NCI-H526 treated with DMSO at 0.1 percent for 48 hours (cell line): ENCODE measurements at regions not wholly inside any gene's neighbourhood (a gene's known extent, or its start where the extent isn't known, plus 50 kb on each side); places are given as distances from the start of the nearest gene placed in this dataset.

Experiments used
- DNase-seq: peaks from one replicate; lab custom pipeline; 2025; lab: John Stamatoyannopoulos, UW

GRCh38 chr1:189349607-189350006 is 1128.1 kb downstream of the BRINP3 start:
- DNase-seq: no peak

GRCh38 chr1:189350983-189351616 is 1126.6 kb downstream of the BRINP3 start:
- DNase-seq: no peak

- DNase-seq: no peak
Observed at GRCh38 chr1:189351960-189352359, 1125.7 kb downstream of the BRINP3 start.

- no peak for DNase-seq
Observed at GRCh38 chr1:189356206-189356605, 1121.5 kb downstream of the BRINP3 start.

- no peak for DNase-seq
Observed at GRCh38 chr1:189357317-189357716, 1120.3 kb downstream of the BRINP3 start.

GRCh38 chr1:189369612-189370011 is 1108.1 kb downstream of the BRINP3 start:
- no peak for DNase-seq

GRCh38 chr1:189374816-189375215 is 1102.8 kb downstream of the BRINP3 start:
- no peak for DNase-seq

GRCh38 chr1:189405419-189405818 is 1072.2 kb downstream of the BRINP3 start:
- no peak for DNase-seq

GRCh38 chr1:189409774-189410173 is 1067.9 kb downstream of the BRINP3 start:
- DNase-seq: no peak

GRCh38 chr1:189424746-189425331 is 1052.8 kb downstream of the BRINP3 start:
- no peak for DNase-seq

- DNase-seq: no peak
Observed at GRCh38 chr1:189429610-189430009, 1048.1 kb downstream of the BRINP3 start.

- DNase-seq: no peak
Observed at GRCh38 chr1:189431447-189431846, 1046.2 kb downstream of the BRINP3 start.

GRCh38 chr1:189432753-189433152 is 1044.9 kb downstream of the BRINP3 start:
- DNase-seq: no peak

GRCh38 chr1:189434461-189434860 is 1043.2 kb downstream of the BRINP3 start:
- no peak for DNase-seq

- no peak for DNase-seq
Observed at GRCh38 chr1:189435398-189435797, 1042.3 kb downstream of the BRINP3 start.

- no peak for DNase-seq
Observed at GRCh38 chr1:189438808-189439207, 1038.9 kb downstream of the BRINP3 start.

GRCh38 chr1:189463166-189463565 is 1014.5 kb downstream of the BRINP3 start:
- DNase-seq: no peak

- DNase-seq: no peak
Observed at GRCh38 chr1:189496768-189497167, 980.9 kb downstream of the BRINP3 start.

- no peak for DNase-seq
Observed at GRCh38 chr1:189499736-189500135, 977.9 kb downstream of the BRINP3 start.

- DNase-seq: no peak
Observed at GRCh38 chr1:189500778-189501177, 976.9 kb downstream of the BRINP3 start.

GRCh38 chr1:189510827-189511226 is 966.8 kb downstream of the BRINP3 start:
- DNase-seq: no peak

GRCh38 chr1:189513091-189513490 is 964.6 kb downstream of the BRINP3 start:
- DNase-seq: no peak

GRCh38 chr1:189522441-189522840 is 955.2 kb downstream of the BRINP3 start:
- DNase-seq: no peak

- no peak for DNase-seq
Observed at GRCh38 chr1:189524501-189524900, 953.2 kb downstream of the BRINP3 start.
